ENCODE measurements at regions not wholly inside any gene's neighbourhood (a gene's known extent, or its start where the extent isn't known, plus 50 kb on each side); places are given as distances from the start of the nearest gene placed in this dataset.
"Not testable (repeated sequence)": the region's sequence is repeated elsewhere in the genome, so short reads cannot be mapped to it uniquely, and the experiment has no call there.

DNA sequence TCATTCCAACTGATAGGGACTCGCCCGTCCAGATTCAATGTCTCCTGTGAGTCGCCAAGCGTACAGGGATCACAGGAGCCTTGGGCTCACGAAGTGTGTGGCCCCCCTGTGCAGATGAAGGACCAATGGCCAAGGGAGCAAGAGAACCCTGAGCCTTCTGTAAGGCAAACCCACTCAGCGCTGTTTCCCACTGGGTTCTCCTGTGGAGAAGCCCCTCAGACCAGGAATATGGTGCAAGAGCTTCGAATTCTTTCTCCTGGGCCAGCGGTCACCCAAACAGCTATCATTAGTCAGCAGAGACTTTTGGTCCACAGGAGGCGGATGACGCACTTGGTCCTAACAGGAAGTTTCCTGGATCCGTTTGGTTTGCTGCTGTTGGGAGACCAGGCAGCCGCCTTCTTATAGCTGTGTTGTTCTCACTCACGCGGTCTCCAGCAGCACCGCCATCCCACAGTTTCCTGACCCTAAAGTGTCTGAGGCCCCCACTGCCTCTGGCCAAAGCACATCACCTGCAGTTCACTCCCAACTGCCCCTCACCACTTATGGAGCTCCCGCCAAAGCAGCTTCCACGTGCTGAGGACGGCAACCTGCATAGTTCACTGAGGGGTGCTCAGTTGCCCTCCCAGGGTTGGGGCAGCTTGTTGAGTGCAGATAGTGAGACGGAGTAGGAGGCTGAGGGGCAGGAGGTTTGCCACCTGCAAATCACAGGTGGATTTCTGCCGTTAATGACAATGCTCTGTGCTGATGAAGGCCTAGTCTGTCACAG lies 268.6 kb downstream of the ERMARD start:
- DNase-seq (ENCODE audit: low read depth), result peak; percentile 74

DNA sequence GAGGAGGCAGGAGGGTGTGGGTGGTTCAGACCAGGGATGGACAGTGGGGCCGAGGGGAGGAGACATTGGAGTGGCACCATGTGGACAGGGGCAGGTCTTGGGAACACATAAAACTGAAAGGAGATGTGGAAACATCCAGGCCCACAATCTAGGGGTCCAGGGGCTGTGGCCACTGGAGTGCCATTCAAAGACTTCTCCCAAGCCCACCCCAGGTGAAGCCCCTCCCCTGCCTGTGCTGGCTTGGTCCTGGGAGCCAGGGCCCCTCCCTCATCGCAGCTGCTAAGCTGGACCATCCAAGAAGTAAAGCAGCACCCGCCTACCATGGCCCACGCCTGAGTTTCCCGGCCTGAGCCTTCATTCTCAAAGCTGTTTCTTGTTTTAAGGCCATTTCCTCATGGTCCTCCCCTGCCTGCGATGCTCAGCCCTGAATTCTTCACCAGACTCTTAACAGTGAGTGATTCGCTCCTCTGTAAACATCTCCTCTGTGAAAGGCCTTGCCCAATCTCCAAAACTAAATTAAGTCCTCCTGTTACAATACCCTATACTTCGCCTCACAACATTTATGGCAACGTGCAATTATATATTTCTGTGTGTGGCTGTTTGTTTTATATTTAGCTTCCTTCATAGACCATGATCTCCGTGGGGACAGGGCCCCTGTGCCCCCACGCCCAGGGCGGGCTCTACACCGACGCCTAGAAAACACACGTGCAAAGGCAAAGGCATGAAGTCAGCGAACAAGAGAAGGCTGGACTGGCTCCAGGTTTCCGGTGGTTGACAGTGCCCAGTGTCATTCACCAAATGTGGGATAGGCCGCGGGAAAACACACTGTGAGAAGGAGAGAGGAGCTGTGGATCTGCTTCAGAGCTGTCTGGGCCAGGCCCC lies 267.8 kb downstream of the ERMARD start:
- peak; percentile 76 for DNase-seq (ENCODE audit: low read depth)

DNA sequence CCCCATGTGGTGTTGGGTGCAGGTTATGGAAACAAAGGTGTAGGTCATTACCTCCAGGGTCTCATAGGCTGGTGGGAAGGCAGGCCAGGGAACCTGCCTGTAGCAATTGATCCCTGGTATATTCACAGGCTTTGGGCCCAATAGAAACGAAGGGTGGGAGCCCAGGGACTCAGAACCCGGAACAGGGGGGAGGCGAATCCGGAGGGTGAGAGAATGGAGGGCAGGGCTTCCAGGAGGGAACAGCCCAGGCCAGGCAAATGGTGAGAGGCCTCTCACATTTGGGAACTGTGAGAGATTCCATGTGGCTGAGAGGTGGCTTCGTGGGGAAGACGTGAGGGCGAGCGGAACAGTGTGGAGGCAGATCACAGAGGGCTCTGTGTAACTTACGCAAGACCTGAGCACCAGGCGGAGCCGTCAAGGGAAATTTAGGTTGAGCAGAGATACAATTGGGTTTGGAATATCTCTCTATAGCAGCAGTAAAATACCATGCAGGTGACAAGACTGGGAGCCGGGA lies 267.1 kb downstream of the ERMARD start:
- no peak for DNase-seq (ENCODE audit: low read depth)

DNA sequence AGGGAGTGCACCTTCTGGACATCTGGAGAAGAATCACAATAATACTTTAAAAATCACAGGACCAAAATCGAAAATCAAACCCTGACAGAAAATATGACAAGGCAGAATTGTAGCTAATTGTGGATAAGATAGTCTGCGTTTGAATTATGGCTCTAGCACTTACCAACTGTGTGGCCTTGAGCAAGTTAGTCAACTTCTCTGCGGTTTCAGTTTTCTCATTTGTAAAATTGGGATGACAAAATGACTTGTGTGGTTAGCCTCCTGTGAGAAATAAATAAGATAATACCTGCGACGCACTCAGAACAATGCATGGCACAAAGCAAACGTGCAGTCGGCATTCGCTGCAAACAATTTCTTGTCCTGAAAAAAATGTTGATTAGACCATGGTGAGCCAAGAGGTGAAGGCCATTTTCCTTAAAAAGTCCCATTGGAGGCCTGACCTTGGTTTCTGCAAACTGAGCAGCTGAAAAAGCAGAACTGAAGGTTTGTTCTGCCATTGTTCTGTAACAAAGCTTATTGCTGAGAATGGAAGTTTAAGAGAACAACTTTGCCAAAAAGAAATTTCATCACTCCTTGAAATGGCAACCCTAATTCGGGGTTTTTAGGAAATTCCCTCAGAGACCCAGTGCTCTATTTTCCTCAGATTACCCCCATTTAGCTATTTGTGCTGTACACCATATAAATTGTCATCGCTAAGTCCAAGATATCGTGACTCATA lies 266.3 kb downstream of the ERMARD start:
- DNase-seq (ENCODE audit: low read depth), result peak; percentile 68

DNA sequence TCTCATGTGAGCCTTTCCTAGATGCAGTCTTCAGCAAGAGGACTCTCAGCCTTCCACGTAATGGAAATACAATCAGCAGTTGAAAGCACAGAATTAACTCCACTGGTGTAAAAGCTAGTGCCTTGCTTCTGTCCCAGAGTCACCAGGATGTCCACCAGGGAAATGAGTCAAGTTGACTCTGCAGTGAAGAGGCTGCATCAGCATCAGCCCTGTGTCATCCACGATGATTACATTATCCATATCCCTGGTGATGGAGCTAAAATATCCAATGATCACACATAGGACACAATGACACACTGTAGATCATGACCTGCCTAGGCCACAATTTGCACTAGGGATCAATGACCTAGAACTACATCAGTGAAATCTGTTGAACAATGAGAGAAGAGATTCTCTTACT lies 262.4 kb downstream of the ERMARD start:
- DNase-seq (ENCODE audit: low read depth), result no peak

DNA sequence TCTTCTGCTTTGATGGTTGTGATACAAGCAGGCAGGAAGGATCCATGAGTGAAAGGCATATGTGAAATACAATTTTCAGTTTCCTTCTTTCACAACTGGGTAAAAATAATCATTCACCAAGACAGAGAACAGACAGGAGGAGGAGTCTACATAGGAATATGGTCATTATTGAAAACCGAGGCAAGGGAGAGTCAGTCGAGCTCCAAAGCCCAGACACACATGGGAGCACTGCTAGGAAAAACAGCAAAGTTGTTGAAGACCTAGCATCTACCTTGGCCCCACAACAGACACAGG lies 260.6 kb downstream of the ERMARD start:
- DNase-seq (ENCODE audit: low read depth), result no peak

DNA sequence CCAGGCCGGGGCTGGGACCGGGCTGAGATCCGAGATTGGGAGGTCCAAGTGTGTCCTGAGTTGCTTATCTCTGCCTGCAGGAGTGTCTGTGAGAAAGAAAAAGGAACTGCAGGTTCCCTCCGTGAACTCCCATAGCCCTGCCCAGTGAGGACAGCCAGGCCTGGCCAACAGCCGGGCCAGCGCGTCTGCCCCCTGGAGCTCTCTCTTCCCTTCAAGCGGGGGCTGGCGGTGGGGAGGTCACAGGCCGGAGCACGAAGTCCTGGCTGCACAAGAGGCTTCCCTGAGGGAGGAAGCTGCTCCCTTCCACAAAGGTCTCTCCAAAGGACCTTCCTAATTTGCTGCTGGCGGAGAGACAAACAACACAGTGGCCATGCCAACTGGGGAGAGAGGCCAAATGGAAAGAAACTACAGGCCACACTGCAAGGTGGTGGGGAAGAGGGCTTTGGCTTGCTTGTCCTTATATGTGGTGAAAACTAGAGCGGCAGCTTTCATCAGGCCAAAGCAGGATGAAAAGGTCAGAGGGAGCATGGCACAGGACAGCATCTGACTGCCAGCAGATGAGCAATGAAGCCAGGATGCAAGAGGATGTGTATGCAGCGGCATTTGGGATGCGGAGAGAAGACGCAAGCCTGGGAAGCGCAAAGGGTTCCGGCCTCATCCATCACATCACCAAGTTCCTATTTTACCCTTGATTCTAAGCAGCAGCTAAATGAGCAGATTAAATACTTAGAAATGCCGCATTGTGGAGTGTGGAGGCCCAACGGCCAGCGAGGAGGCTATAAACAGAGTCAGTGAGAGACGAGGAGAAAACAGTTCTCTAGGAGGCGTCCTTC lies 260.0 kb downstream of the ERMARD start:
- no peak for DNase-seq (ENCODE audit: low read depth)

DNA sequence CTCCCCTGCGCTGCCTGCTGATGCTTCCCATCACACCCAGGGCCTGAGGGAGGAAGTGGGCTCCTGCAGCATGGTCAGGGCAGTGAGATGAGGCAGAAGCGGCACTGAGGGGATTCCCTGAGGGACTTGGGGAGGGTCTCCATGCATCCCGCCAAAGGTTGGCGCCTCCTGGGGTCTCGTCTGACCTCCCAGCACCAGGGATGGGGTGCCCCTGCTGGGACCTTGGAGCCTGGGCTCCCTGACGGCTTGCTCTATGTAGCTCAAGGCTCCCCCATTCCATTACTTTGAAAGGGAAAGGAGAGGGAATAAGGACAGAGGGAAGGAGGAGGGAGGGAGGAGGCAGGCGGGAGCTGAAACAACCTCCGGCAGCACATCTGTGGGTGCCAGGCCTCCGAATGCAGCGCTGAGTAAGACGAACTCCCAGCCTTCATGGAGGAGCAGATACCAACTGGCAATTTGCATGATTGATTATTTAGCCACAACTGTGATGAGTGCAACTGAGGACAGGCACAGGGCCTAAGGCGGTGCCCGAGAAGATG lies 259.3 kb downstream of the ERMARD start:
- DNase-seq (ENCODE audit: low read depth), result no peak

DNA sequence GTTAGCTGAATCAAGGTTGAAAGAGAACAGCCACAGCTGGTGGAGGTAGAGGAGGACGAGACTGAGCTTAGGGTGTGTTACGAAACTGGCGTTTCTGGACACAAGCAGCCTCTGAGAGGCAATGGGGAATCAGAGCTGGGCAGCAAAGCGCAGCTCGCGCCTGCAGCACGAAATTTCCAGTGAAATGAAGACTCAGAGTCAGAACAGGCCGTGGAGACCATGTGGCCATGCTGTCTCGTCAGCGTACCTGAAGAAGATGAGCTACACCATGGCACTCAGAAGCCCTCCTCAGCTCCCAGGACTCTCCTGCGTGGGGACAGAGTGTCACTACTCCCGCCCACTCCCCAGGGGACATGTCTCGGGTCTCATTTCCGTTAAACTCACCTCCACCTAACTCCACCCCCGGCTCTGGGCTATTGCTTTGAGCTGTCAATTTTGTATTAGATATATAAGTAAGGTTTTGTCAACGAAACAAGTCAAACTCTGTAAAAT lies 256.9 kb downstream of the ERMARD start:
- no peak for DNase-seq (ENCODE audit: low read depth)

DNA sequence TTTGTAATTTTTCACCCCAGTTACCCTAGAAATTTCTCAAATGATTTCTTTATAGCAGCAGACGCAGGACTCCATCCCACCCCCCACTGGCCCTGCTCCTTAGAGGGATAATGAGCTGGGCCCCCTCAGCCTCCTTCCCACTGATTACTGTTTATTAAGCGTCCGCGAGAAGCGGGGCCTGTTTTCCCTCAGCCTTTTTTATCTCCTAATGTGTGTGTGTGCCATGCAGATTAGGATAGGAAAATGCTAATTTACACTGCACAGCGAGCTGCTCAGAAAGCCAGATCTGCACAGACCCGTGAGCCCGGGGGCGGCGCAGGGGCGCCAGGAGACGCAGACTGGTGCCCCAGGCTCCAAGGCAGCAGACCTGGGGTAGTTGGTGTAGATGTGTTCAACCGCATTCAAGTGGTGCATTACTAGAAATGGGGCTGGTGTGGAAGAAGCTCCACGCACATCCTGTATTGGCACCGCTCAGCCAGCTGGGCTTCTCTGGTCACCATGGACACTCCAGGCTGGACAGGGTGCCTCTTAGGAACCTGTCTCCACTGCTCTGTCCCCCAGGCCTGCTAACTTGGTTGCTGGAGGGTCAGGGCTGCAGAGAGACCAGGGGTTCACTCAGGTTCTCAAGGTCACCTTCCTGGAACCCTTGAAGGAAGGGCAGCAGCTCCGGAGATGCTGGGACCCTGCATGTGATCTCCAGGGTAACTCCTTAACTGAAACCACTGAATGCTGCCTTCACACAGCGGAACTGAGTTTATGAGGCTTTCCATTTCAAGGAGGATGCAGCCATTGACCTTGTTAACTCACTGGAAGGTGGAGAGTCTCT lies 256.3 kb downstream of the ERMARD start:
- no peak for DNase-seq (ENCODE audit: low read depth)

DNA sequence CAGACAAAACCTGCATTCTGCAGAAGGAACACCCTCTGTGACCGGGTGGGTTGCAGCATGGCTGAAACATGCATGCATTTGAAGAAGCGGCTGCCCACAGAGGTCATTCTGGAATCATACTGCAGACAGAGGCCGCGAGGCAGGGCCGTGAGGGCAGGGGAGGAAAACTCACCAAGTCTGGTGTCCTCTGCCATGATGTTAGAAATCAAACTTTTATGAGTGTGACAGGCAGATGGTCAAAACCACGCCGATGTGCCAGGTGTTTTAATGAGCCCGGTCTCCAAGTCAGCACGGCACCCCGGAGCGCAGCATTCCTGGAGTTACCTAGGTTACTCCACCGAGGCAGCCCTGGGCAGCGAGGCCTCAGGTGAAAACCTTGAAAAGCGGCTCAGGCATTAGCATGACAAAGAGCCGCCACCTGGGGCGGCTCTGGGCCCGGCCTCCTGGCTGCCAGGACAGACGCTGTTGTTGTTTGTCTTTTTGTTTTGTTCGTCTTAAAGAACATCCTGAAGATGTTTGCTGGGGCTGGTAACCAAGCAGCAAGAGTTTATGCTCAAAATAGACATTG lies 255.6 kb downstream of the ERMARD start:
- no peak for DNase-seq (ENCODE audit: low read depth)

DNA sequence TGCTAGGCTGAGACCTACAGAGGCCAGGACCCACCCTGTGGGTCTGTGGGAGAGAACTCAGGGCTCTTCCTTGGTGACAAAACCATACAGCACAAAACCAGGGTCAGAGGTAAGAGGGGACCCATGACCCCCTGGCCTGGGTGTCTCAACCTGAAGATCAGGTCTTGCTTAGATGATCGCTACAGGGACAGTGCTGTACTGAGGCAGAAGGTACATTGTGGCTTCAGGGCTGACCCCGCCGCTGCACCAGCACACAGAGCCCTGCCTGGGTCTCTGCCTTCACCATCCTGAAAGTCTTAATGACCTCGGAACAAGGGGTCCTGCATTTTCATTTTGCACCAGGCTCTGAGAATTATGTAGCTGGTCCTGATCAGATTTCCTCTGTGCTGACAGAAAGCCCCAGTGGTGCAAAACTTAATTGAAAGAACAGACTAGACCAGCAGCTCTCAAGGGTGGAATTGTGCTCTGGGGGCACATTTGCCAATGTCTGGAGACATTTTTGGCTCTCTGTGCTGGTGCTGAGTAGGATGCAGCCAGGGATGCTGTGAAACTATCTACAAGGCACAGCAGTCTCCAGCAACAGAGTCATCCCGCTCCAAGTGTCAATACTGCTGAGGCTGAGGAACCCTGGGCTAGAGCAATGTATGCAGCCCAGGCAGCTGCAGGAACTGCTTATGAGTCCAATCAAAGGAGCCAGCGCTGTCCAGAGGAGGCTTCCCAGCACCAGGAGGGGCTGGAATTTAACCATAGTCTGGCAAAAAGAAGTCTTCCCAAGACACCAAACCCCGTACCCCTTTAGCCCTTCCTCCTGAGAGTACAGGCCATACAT lies 254.9 kb downstream of the ERMARD start:
- DNase-seq (ENCODE audit: low read depth), result no peak

DNA sequence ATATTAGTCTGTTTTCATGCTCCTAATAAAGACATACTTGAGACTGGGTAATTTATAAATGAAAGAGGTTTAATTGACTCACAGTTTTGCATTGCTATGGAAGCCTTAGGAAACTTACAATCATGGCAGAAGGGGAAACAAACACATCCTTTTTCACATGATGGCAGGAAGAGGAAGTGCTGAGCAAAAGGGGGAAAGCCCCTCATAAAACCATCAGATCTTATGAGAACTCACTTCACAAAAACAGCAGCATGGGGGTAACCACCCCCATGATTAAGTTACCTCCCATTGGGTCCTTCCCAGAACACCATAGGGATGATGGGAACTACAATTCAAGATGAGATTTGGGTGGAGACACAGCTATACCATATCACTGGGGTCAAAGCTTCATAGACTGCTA lies 254.2 kb downstream of the ERMARD start:
- DNase-seq (ENCODE audit: low read depth), result no peak

DNA sequence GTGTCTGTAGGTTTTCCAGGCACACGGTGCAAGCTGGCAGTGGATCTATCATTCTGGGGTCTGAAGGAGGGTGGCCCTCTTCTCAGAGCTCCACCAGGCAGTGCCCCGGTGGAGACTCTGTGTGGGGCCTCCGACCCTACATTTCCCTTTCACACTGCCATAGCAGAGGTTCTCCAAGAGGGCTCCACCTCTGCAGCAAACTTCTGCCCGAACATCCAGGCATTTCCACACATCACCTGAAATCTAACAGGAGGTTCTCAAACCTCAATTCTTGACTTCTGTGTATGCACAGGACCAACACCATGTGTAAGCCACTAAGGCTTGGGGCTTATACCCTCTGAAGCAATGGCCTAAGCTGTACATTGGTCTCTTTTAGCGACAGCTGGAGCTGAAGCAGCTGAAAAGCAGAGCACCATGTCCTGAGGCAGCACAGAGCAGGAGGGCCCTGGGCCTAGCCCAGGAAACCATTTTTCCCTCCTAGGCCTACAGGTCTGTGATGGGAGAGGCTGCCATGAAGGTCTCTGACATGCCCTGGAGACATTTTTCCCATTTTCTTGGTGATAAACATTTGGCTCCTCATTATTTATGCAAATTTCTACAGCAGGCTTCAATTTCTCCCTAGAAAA lies 253.3 kb downstream of the ERMARD start:
- no peak for DNase-seq (ENCODE audit: low read depth)

DNA sequence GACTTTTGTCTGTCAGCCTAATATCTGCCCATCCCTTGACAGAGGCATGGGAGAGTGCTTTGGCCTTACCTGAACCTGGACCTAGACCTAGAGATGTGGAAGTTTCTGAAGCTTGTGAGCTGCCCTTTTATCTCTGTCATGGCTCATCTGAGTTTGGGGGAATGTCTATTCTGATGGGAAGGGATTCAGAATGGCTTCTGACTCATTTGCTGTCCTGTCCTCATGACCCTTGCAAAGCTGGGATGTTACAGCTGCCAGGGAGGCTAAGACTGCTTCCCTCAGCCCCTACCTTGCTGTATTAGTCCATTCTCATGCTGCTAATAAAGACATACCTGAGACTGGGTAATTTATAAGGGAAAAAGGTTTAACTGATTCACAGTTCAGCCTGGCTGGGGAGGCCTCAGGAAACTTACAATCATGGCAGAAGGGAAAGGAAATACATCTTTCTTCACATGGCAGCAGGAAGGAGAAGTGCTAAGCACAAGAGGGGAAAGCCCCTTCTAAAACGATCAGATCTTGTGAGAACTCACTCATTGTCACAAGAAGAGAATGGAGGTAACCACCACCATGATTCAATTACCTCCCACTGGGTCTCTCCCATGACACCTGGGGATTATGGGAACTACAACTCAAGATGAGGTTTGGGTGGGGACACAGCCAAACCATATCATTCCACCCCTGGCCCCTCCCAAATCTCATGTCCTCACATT lies 252.2 kb downstream of the ERMARD start:
- no peak for DNase-seq (ENCODE audit: low read depth)

DNA sequence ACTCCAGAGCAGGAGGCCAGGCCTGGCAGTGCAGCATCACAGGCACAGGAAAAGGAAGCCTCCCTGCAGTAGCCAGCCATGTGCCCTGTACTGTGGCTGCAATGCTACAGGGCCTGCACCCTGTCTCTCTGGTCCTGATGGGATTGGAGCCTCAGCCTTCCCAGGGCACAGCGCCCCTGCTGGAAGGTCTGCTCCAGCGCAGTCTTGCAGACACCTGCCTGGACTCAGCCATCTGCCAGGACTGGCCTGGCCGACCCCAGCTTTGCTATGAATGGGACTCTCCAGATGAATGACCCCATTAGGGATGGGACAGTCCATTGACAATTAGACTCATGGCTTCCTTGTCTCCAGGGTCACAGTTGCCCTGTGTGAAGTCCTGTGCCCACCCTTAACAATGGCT lies 251.6 kb downstream of the ERMARD start:
- no peak for DNase-seq (ENCODE audit: low read depth)

DNA sequence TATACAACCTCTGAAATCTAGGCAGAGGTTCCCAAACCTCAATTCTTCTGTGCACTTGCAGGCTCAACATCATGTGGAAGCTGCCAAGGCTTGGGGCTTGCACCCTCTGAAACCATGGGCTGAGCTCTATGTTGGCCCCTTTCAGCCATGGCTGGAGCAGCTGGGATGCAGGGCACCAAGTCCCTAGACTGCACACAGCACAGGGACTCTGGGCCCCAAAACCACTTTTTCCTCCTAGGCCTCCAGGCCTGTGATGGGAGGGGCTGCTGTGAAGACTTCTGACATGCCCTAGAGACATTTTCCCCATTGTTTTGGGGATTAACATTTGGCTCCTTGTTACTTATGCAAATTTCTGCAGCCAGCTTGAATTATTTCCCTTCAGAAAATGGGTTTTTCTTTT lies 250.4 kb downstream of the ERMARD start:
- not testable (repeated sequence) for DNase-seq (ENCODE audit: low read depth)
